GM12878 (cell line): ENCODE measurements at regions not wholly inside any gene's neighbourhood (a gene's known extent, or its start where the extent isn't known, plus 50 kb on each side); places are given as distances from the start of the nearest gene placed in this dataset.

Experiments used
- ELK1 ChIP-seq: IDR thresholded peaks from 2 replicates; pipeline ENCODE4 v1.6.1; 2012; ENCODE audit warnings: low read depth, low read length, improper control_type of control experiment
- HDAC6 ChIP-seq: fragments of 200-600 bp; sonication (generic); IDR thresholded peaks from one replicate; pipeline ENCODE4 v1.8.0; 2017; ENCODE audit warnings: antibody characterized with exemption; ENCODE audit not compliant: unreplicated experiment
- MYB ChIP-seq: fragments of 150-350 bp; IDR thresholded peaks from 2 replicates; pipeline ENCODE4 v1.6.1; 2014; ENCODE audit warnings: mild to moderate bottlenecking, low read depth, low read length, borderline replicate concordance
- NR2C2 ChIP-seq: IDR thresholded peaks from 2 replicates; pipeline ENCODE4 v1.6.1; 2011; ENCODE audit warnings: borderline replicate concordance, low read depth; ENCODE audit not compliant: control insufficient read depth, insufficient read length
- POLR2A ChIP-seq: IDR thresholded peaks from 2 replicates; pipeline ENCODE4 v1.6.1; 2011; ENCODE audit warnings: low read depth, mild to moderate bottlenecking, low read length
- POLR2AphosphoS5 ChIP-seq: IDR thresholded peaks from 2 replicates; pipeline ENCODE4 v1.6.1; 2011; ENCODE audit warnings: mild to moderate bottlenecking, low read length, inconsistent platforms
- RUNX3 ChIP-seq: IDR thresholded peaks from 2 replicates; pipeline ENCODE4 v1.6.1; 2012; ENCODE audit warnings: low read length, inconsistent platforms
- ZNF274 ChIP-seq: IDR thresholded peaks from one replicate; pipeline ENCODE4 v1.8.0; 2011; ENCODE audit not compliant: insufficient read length, insufficient read depth
- TF ChIP-seq, protein P1 (sequence below), 3 experiments: IDR thresholded peaks in 2 of 3; conservative IDR thresholded peaks in 1 of 3; 2 replicates each; pipeline ENCODE4 v1.5.1; 2011; ENCODE audit warnings: low read depth in 3 of 3, low read length in 3 of 3, mild to moderate bottlenecking in 3 of 3, control low read depth in 2 of 3, moderate library complexity in 2 of 3, inconsistent platforms in 1 of 3, mixed read lengths in 1 of 3; ENCODE audit not compliant: control insufficient read depth in 2 of 3, insufficient read depth in 1 of 3; ENCODE audit errors: extremely low read depth in 1 of 3

DNA sequence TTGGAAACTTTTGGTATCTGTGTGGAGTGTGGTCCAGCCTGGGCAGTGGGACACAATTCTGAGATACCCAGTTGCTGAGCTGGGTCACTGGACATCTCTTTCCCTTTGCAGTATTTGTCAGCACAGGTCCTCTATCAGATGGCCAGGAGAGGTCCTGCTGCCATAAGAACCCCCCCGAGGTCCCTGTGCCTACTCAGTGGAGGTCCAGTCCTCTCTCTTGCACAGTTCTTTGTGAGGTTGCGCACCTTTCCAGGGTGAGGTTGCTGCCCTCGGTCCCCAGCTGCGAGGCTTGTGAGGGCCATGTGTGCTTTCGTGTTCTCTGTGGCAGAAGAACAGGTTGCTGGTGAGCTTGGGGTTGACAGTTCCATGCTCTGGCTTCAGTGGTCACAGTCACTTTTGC, 320.6 kb downstream of the QKI start:
- TF ChIP-seq RUNX3, result no peak
- no peak for TF ChIP-seq MYB
- TF ChIP-seq ELK1, result no peak
- TF ChIP-seq, protein P1, sequence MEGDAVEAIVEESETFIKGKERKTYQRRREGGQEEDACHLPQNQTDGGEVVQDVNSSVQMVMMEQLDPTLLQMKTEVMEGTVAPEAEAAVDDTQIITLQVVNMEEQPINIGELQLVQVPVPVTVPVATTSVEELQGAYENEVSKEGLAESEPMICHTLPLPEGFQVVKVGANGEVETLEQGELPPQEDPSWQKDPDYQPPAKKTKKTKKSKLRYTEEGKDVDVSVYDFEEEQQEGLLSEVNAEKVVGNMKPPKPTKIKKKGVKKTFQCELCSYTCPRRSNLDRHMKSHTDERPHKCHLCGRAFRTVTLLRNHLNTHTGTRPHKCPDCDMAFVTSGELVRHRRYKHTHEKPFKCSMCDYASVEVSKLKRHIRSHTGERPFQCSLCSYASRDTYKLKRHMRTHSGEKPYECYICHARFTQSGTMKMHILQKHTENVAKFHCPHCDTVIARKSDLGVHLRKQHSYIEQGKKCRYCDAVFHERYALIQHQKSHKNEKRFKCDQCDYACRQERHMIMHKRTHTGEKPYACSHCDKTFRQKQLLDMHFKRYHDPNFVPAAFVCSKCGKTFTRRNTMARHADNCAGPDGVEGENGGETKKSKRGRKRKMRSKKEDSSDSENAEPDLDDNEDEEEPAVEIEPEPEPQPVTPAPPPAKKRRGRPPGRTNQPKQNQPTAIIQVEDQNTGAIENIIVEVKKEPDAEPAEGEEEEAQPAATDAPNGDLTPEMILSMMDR (IDR thresholded peaks at IDR 0.05 in 2 of 3, conservative IDR thresholded peaks at IDR 0.05 in 1 of 3; ENCODE audit: control insufficient read depth in 2 of 3, extremely low read depth in 1 of 3, insufficient read depth in 1 of 3, low read depth in 3 of 3, low read length in 3 of 3), result no peak
- TF ChIP-seq HDAC6, result no peak
- TF ChIP-seq NR2C2, result no peak
- TF ChIP-seq POLR2A, result no peak
- TF ChIP-seq ZNF274, result no peak
- no peak for TF ChIP-seq POLR2AphosphoS5
